GM18502 (cell line): ENCODE measurements at regions not wholly inside any gene's neighbourhood (a gene's known extent, or its start where the extent isn't known, plus 50 kb on each side); places are given as distances from the start of the nearest gene placed in this dataset.
"Not testable (repeated sequence)": the region's sequence is repeated elsewhere in the genome, so short reads cannot be mapped to it uniquely, and the experiment has no call there.

Experiments used
- ATAC-seq: cut with Tn5 transposase; IDR thresholded peaks from one replicate; pipeline ENCODE4 v1.9.1; 2021; ENCODE audit warnings: mild to moderate bottlenecking; ENCODE audit not compliant: unreplicated experiment, poor library complexity

DNA sequence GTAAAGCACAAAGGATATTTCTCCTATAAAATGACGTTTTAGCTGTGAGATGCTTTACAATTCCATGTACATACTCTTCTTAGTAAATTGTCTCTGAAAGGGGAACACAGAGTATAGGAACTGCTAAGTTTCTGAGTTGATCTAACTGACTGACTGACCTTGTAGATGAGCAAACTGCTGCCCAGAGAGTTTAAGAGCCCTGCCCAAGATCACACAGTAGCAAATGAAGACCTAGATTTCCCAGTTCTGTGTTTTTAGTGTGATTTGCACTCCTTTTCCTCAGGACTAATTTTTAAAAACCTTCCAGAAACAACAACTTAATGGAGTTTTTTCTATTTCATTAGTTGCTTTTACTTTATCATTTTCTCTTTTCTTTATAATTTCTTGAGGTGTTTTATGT is 247.7 kb downstream of the PDCD6IP start:
- no peak for ATAC-seq

DNA sequence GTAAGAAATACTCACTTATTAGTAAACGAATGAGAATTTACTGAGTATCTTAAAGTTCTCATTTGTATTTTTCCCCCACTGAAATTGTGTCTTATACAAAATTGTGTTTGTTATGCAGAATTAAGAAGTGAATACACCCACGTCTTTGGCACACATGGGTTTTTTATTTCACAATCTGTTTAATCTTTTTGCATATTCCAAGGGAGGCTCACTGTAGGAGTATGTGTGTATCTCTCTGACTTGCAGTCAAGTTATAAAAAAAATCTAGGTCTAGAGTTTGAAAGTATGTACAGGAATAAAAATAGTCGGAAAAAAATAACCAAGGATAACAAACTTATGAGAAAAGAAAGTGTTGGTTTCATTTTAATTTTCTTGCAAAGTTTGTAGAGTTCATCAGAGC is 255.2 kb downstream of the PDCD6IP start:
- ATAC-seq = no peak

DNA sequence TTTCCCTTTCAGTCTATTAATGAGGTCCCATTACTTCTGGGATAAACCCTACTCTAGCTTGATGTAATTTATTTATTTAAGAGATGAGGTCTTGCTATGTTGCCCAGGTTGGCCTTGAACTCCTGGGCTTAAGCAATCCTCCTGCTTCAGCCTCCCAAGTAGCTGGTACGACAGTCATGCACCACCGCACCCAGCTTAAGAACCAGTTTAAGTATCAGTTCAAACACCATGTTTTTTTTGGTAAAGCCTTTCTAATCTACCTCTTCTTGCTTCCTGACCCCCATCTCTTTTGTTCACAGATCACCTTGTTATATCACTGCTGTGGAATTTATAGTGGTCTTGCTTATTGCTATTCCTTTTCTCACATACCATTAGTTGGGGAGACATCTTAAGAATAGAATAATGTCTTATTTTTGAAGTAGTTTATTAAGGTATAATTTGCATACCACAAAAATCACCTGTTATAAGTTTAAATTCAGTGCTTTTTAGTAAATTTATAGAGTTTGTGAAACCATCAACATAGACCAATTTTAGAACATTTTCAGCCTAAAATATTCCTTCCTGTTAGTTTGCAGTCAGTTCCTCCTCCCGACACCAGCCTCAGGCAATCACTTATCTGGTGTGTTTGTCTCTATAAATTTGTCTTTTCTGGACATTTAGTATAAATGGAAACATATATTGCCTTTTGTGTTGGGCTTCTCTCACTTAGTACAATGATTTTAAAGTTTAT is 257.9 kb downstream of the PDCD6IP start:
- peak; percentile 22 for ATAC-seq

DNA sequence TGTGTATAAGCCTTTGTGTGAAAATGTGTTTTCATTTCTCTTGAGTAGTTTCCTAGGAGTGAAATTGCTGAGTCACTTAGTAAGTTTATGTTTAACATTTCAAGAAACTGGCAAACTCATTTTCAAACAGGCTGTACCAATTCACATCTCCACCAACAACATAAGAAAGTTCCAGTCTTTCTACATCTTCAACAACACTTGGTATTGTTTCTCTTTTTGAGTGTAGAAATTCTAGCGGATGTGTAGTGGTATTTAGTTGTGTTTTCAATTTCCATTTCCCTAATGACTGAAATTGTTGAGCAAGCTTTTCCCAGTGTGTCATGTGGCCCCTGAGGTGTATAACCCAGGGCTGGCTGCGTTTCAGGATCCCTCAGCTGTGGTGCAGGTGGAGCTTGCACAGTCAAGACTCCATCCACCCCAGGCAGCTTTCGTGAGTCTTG is 258.5 kb downstream of the PDCD6IP start:
- peak; percentile 94 for ATAC-seq

DNA sequence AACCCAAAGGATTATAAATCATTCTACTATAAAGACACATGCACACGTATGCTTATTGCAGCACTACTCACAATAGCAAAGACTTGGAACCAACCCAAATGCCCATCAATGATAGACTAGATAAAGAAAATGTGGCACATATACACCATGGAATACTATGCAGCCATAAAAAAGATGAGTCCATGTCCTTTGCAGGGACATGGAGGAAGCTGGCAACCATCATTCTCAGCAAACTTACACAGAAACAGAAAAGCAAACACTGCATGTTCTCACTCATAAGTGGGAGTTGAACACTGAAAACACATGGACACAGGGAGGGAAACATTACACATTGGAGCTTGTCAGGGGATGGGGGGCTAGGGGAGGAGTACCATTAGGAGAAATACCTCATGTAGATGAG is 262.6 kb downstream of the PDCD6IP start:
- not testable (repeated sequence) for ATAC-seq

DNA sequence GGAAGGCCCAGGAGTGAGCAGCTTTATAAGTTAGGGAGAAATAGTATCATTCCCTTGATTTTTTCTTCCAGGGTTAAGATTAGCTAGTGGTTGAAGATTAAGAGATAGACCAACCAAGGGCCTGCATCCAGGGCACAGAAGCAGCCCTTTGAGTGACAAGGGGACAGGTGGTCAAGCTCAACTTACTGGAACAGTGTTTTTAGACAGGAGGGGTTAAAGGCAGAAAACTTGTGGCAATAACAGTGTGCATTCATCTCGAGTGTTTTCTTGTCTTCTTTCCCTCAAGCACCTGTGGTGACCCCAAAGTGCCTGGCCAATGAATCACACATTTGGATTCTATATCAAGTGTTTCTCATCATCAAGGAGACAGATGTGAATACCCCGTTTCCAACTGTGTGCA is 267.5 kb downstream of the PDCD6IP start:
- no peak for ATAC-seq

DNA sequence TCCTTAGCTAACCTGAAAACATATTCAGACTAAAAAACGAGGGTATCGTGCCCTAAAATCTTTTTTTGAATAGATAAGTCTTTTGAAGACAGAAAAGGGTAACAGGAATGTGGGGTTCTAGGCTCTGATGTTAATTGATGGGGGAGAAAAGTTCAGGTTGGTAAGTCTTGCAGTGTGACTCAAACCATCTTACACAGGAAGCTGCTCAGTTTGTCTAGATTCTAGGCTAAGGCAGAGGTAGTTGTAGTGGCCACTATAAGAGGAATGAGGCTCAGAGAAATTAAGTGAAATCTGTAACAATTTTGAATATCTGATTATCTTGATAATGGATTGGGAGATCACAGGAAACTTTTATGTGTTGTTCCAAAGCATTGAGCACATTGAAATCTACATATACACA is 267.9 kb downstream of the PDCD6IP start:
- ATAC-seq = peak; percentile 37

DNA sequence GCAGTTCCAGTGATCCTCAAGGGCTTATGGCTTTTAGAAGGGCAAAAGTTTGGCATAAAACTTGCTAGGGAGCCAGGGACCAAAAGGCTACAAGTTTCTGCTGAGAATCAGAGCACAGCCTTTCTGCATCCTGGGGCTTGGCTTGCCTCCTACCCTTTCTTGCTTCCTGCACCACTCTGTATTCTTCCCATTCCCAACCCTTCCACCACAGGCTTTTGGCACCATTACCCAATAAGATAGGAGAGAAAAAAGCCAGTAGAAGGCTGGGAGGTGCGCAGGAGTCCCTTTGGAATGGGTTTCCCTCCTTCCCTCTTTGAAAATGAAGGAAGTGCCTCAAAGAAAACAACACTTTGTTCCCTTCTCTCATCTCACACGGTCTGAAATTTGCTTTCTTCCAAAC is 268.6 kb downstream of the PDCD6IP start:
- no peak for ATAC-seq

DNA sequence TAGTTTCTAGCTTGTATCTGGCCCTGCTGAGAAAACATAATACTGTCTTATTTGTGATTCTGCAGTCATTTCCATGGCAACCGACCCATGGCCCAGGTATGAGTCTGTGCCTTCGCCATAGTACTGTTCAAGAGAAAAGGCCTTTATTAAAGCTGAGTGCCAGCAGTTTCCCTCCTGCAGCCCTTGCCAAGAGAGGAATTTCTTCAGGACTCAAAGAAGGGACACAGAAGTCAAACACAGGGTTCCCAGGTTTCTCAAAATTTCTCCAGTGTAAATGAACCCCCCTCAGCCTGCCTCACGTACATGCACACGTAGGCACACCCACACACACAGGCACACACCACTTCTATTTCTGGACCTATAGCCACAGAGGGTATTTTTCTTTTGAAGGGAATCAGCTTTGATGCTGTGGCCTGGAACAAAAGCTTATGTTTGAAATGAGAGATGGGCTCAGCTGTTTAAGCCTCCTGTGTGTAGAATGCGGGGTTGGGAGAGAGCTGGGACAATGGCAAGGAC is 269.2 kb downstream of the PDCD6IP start:
- ATAC-seq = no peak

DNA sequence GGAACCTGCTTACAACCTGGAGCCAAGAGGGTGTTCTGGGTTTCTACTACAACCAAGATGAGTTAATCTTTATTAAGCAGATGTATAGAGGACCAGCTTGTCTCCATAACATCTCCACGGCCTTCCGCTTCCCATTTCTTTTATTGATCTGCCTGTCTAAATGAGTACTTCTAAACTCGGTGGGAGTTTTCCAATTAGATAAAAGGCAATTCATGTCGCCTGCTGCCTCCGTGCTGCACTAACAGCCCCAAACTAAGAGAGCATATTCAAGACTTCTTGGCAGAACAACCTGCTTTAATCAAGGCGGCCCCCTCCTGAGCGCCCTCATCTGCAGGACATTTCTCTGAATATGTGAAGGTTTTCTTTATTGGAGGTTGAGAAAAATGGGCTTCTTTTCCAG is 270.1 kb downstream of the PDCD6IP start:
- ATAC-seq = no peak

DNA sequence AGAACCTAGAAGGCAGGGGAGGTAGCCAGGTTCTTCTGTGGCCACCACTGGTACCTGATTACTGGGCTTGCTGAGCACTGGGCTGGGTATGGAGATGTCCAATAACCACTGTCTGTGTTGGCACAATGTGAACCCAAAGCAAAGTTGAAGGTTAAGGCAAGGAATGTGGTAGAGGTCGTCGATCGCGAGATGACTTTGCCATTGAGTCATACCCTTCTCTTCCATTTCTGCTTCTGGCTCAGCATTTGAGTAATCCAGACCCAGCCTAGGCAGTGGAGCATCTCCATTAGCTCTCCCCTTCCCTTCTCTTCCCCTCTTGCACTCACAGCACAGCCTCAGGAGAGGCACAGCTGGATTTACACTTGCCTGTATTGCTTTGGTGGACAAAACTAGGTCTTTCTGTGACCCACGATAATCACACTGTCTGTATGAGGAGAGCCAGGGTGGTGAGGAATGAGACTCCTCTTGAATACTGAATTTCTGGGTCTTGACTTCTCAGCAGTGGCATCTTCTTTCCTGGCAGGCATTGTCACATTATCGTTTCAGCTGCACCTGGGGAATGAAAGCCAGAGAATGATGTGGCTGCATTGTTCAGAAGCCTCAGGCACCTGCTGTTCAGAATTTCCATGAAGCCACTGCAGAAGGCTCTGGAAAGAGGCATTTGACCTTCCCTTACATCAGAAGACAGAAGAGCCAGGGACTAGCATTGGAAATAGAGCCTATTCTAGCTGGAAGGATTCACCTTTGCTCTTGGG is 272.6 kb downstream of the PDCD6IP start:
- ATAC-seq = peak; percentile 40

DNA sequence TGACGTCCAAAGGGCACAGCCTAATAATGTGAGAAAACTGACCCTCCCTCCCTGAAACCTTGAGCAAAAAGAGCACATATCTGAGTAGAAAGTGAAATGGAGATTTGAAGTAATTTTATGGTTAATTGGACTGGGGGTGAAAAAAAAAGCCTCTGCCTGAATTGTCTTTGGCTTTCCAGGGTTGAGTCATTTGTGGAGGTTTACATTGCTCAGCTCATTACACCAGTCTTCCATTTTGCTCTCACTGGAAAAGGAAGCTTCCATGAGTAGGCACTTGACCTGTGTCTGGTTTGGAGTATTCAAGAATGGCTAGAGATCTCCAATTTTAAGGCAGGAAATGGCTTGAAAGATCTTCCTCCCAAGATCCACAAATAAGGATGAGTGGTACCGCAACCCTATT is 273.9 kb downstream of the PDCD6IP start:
- peak; percentile 40 for ATAC-seq

DNA sequence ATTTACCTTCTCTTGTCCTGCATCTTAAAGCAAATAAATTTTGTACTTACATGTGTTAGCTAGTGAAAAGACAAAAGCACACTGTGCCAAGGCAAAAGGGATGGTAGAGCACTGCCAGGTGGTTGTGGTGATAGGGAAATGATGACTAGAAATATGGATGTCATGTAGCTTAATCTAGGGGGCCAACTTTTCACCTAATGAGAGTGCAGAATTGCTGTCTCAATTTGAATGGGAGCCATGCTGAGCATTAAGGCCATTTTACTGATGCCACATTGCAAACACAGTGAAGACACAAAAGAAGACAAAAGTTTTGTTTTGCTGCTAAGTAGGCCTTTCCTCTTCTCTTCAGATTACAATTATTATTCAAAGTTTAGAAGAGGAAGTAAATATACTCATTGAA is 274.7 kb downstream of the PDCD6IP start:
- peak; percentile 10 for ATAC-seq

DNA sequence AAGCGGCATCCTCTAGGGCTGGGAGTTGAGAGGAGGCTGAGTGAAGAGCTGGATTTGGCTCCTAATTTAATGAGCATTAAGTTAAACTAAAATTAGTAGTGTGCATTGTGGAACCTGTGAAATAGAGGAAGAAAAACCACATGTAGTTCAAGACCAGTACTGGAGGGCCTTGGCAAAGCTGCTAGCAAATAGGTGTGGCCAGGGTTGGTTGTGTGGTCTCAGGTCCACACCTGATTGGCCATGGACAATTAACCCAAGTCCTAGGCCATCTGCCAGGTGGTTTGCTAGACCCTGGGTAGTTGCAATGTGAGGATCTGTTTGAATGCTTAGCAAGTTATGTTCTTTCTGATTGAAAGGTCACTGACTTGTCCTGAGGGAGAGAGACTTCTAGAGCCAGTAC is 275.5 kb downstream of the PDCD6IP start:
- no peak for ATAC-seq

DNA sequence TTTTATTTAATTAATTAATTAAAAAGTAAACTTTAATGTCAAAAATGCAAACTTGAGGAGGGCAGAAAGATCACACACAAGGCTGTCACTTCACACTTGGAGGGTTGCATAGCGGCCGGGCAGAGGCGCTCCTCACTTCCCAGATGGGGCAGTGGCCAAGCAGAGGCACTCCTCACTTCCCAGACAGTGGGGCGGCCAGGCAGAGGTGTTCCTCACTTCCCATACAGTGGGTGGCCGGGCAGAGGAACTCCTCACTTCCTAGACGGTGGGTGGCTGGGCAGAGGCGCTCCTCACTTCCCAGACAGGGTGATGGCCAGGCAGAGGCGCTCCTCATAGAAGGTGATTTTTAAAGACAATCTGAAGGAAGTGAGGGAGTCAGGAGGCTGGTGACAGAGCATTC is 277.5 kb downstream of the PDCD6IP start:
- ATAC-seq = no peak

DNA sequence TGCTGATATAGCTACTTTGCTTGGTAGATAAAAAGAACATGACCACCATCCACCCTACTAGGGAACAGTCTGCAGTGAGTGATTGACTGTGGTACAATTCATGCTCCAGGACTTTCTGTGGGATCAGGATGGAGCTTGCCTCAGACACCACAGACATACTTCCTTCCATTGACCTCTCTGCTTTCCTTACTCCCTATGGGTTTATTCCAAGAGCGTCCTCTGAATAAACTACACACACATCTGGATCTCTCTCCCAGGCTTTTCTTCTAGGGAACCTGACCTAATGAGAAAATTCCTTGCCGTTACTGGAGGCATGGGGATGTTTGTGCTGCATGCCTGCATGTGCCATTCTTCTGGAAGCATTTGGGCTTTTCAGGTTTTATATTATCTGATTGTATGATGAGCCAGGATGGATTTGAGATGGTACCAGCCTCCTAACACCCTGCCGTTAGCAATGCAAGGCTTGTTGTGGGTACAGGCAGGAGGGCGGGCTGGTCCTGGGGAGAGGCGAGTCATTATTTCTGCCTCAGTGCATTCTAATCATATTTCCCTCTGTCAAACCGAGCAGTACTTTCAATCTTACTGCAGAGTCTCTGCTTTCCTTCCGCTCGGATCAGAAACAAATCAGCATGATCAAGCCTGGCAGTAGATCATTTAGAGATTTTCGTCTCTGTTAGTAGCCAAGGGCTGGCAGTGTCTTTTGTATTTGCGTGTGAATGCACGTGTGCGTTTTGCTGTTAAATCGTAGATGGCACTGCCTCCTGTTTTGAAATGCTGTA is 279.2 kb downstream of the PDCD6IP start:
- ATAC-seq = peak; percentile 89

DNA sequence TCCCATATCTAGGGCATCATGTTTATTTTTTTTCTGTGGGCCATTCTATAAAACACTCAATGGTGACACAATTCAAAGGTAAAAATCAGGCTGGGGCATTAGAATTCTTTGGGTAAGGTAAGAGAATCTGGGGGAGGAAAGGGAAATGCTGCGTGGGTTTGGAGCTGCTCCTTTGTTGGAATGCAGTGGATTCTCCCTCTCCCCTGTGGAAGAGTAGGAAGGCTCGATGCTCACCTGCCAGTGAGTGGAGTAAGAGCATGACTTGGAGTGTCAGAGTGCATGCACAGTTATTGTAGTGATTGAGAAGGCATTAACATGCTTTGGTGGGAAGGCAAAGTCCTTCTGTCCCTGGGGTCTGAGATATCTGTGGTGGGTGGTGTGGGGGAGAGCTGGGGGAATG is 280.0 kb downstream of the PDCD6IP start:
- ATAC-seq = no peak

DNA sequence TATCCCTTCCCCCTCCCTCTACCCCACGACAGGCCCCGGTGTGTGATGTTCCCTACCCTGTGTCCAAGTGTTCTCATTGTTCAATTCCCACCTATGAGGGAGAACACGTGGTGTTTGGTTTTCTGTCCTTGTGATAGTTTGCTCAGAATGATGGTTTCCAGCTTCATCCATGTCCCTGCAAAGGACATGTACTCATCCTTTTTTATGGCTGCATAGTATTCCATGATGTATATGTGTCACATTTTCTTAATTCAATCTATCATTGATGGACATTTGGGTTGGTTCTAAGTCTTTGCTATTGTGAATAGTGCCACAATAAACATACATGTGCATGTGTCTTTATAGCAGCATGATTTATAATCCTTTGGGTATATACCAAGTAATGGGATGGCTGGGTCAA is 281.4 kb downstream of the PDCD6IP start:
- not testable (repeated sequence) for ATAC-seq

DNA sequence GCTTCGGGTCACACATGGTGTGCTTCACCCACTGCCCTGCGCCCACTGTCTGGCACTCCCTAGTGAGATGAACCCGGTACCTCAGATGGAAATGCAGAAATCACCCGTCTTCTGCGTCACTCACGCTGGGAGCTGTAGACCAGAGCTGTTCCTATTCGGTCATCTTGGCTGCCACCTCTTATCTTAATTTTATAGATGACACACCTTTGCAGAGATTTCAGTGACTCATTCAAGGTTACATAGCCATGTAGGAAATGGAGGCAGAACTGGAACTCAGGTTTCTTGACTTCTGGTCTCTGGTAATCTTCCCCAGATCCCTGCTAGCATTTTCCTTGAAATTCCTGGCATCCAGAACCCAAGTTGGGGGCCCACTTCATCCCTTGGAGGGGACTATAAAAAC is 291.9 kb downstream of the PDCD6IP start:
- not testable (repeated sequence) for ATAC-seq

DNA sequence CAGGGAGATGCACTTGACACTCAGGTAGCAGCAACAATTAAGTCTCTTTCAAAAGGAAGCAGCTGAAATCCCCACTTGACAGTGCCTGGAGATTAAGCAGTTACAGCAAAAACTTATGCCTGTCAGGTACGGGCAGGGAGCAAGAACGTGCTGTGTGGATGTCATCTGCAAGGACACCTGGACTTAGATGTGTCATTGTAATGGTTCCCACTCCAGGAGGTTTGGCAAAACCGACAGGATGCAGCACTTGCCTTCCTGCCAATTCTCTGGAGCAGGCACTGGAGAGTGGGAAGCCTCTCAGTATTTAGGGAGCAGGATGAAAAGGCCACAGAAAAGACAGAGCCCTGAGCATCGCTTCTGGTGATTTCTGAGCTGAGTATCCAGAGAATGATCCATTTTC is 292.4 kb downstream of the PDCD6IP start:
- ATAC-seq = no peak

DNA sequence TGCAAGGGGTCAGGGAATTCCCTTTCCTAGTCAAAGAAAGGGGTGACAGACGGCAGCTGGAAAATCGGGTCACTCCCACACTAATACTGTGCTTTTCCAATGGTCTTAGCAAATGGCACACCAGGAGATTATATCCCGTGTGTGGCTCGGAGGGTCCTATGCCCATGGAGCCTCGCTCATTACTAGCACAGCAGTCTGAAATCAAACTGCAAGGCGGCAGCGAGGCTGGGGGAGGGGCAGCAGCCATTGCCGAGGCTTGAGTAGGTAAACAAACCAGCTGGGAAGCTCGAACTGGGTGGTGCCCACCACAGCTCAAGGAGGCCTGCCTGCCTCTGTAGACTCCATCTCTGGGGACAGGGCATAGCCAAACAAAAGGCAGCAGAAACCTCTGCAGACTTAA is 295.9 kb downstream of the PDCD6IP start:
- not testable (repeated sequence) for ATAC-seq
